NCI-H774 (cell line): ENCODE measurements at regions not wholly inside any gene's neighbourhood (a gene's known extent, or its start where the extent isn't known, plus 50 kb on each side); places are given as distances from the start of the nearest gene placed in this dataset.

Experiments
- DNase-seq: peaks from one replicate; lab custom pipeline; 2025; lab: John Stamatoyannopoulos, UW

DNA sequence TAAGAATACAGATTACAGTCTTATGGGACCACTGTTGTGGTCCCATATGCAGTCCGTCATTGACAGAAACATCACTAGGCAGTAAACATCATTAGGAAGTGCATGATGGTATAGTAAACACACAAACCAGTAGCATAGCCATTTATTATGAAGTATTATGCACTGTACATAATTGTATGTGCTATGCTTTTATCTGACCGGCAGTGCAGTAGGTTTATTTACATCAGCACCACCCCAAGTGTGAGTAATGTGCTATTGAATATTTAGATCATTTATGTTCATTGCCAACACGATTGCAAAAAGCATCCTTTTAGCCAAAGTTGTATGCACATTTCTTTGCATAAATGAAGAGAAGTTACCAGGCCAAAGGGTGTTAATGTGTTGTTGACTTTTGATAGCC lies 531.6 kb upstream of the TBX3 start:
- DNase-seq: no peak

DNA sequence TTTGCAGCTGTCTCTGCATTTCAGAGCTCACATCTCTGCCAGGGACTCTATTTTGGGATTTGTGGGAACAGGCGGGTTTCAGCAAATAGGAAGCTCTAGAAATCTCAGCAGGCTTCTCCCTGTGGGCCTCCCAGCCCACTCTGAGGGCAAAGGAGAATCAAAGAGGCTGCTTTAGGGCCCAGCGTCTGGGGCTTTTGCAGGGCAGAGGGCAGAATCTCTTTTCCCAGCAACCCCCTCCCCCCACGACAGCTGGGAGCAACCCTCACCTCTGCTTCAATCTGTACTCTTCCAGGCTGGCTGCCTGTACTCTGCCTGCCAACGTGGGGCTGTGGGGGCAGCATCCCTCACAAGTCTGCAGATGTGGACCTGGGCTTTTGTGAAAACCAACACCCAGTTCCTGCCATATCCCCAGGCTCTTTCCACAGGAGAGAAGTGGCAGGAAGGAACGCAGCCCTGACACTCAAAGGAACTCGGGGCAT lies 529.6 kb upstream of the TBX3 start:
- no peak for DNase-seq

DNA sequence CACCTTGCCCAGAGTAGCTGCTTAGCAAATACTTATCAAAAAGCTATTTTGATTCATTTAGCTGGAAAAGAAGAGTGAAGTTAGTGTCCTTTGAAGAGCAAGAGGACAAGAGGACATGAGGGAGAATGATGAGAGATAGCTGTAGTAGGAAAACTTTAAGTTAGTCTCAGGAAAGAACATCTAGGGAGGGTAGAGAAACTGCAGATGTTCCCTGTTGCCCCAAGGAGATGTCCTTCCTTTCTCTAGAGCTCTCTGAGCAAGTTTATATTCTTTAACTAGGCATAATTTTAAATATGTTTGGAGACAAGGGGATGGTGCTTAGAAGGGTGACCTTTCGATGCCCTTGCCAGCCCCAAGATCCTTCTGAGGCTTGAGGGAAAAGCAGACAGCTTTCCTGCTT lies 529.1 kb upstream of the TBX3 start:
- DNase-seq: no peak

DNA sequence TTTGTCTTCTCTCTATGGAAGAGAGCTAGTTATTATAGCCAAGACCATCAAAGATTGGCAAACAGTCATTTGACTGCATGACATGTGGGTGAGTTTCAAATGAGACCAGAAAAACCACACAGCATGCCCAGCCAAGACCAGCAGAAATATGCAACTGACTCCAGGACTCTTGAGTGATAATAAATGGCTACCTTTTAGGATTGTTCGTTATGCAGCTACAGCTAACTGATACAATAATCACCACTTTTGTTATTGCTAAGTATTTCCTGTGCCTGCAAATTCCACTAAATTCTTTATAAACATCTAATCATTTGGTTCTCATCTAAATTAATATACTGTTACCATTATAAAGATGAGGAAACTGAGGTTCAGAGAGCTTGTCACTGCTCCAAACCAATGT lies 528.4 kb upstream of the TBX3 start:
- DNase-seq: no peak

DNA sequence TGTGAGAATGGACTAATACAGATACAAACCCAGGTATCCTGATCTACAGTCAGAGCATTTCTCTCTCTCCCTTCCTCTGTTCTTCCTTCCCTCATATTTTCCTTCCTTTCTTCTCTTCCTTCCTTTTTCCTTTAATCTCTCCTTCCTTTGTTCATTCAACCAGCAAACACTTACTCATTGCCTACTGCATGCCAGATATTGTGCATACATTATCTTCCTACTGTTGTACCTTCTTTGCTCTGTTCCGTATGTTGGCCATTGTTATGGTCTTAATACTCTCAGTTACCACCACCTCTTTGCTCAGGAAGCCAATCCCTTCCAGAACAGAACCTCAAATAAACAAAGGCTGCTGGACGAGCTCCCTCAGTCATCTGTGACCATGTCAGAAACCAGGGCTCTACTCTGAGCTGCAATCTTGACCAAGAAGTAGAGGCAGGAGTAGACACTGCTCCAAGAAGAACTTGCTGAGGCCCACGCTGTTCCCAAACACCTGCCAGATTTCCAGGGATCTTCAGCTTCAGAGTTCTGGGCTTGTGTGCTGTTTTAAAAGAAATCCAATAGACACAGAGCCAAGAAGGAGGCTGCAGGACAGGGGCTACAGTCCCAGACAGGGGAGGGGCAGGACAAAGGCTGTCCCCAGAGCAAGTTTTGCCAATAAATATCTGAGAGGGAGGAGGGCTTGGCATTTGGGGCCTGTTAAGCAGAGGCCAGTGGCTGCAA lies 526.7 kb upstream of the TBX3 start:
- no peak for DNase-seq

DNA sequence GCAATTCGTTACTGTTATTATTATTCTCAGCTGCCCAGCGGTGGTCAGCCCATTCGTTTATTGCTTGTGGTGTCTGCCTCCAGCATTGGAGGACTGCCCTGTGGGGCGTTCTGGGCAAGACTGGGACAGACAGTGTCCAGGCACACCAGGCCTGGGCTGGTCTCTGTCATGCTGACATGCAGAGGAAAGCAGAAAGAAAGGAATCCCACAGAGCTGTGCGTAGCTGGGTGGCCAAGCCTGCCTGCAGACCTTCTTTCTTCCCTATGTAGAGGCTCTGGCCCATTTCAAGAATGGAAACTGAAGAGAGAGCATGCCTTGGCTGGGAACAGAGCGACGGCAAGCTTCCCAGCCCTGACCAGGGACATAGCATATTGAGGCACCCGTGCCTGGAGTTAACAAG lies 525.3 kb upstream of the TBX3 start:
- no peak for DNase-seq

DNA sequence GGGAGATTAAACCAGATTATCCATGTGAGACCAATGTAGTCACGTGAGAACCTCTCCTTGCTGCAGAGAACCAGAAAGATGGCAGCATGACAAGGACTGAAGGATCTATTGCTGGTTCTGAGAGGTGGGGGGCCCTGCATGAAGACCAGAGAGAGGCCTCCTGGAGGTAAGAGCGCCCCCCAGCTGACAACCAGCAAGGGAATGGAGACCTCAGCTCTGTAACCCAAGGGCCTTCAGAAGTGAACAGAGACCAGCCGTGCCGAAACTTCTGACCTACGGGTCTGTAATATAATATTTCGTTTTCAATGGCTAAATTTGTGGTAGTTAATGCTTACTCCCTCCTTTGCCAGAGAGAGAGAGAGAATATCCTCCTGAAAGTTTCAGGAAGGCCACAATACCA lies 524.1 kb upstream of the TBX3 start:
- no peak for DNase-seq

DNA sequence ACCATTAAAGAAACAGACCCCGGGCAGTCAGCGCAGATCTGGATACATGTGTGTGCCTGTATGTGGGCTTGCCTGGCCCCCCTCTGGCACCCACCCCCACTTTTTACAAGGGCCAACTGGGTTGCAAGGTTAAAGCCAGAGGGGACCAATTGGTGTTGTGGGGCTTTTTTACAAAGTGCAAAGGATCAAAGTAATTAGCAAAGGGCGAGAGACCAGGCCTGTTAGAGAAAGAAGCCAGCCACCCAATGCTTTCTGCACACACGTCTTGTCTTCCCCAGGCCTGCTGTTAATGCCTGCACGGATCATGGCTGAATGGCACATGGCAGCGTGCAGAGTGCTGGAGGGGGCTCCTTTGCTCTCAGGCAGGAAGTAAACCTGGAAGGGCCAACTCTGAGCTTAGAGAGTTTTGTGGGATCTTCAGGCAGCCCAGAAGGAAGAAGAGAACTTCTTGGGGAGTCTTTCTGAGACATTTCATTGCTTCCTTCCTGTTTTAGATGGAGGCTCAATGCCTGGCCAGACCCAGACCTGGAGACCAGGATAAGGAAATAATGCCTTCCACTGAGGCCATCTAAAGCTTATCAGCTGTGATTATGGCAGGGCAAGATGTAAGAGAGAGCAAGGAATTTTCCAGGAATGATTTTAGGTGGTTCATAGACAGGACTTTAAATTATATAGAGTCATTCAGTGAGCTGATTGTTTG lies 523.4 kb upstream of the TBX3 start:
- DNase-seq: no peak

DNA sequence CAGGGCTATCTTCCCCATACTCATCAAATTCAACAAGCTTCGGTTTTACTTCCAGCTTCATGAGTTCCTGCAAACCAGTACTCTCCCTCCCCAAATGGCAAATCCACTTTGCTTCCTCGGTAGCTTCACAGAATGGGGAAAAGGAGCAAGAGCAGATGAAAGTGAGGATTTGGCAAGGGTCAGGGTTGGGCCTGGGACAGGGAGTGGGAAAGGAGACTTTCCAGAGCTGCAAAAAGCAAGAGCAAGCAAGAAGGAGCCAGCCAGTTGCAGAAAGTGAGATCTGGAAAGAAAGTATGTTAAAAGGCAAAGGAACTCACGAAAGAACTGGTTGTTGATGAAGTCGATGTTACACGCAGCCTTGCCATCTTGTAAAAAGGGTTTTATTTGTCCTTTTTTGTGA lies 522.8 kb upstream of the TBX3 start:
- DNase-seq: no peak

DNA sequence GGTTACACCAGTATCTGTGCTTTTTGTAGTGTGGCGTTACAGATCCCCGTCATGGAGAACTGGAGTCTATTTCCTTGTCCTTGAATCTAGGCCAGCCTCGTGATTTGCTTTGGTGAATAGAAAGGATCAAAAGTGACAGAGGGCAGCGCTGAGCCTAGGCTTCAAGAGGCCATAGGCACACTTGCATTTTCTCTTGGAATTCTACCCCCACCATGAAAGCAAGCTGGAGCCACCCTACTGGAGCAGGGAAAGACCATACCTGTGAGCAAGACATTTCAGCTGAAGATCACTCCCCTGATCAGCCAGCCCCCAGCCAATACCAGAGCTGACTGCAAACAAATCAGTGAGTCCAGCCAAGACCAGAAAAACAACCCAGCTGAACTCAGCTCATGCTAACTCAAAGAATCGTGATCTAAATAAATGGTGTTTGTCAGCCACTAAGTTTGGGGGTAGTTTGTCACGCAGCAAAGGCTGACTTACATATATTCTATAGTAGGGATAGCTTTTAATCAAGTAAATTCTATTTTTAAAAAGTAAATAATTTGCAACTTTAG lies 521.9 kb upstream of the TBX3 start:
- DNase-seq: no peak

DNA sequence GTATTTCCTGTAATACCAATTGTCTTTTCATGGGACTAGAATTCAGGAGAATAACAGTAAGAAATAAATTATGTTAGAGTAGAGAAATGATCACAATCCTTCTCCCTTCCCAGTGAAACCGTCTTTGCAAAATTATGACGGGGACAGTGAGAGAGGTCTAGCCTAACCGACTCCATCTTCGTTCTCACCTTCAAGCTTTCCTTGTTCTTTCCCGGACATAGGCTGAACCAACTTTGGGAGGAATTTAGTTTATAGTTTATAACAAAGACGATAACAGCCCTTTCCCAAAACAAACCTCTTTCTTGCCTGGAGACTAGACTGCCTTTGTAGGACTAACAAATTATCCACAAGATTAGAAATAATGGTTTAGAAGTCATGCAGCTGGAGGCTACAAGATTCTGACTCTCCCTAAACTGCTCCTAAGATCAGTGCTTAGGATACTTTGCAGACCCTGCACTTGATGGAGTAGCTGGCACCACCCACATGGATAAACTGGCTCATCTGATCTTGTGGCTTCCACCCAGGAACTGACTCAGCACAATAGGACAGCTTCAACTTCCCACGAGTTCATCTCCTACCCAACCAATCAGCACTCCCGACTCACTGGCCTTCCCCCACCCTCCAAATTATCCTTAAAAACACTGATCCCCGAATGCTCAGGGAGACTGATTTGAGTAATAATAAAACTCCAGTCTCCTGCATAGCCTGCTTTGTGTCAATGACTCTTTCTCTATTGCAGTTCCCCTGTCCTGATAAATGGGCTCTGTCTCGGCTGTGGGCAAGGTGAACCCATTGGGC lies 521.2 kb upstream of the TBX3 start:
- no peak for DNase-seq

DNA sequence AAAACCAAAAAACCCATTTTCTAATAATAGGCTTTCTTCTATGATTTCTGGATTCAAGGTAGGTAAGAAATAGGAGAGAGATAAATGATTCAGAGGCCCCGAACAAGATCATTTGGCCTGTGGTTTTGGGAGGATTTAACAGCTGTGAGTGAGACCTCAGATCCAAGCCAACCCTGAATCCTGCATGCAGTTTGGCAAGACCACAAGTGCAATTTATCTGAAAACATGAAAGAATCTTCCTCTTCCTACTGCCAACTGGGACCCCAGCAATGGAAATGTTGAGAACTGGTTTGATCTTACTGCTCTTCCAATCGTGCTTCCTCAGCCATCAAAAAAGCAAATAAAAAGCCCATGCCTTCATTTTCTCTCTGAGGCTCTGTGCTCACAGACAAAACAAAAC lies 519.7 kb upstream of the TBX3 start:
- no peak for DNase-seq

DNA sequence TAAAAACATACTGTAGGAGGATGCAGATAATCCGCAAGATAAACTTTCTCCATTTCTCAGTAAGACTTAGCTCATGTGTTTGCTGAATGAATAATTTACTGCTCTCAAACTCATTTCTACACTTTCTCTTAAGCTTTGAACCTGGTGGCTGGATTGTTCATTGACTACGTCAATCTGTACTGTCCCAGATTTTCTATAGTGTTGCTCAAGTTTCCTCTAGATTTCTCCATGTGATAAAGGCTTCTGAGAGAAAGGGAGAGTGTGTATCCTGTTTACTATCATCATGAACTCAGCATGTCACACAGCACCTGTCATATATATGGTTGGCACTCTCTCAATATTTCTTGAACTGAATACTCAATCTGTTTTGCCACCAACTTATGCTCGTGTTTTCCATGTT lies 518.0 kb upstream of the TBX3 start:
- no peak for DNase-seq

DNA sequence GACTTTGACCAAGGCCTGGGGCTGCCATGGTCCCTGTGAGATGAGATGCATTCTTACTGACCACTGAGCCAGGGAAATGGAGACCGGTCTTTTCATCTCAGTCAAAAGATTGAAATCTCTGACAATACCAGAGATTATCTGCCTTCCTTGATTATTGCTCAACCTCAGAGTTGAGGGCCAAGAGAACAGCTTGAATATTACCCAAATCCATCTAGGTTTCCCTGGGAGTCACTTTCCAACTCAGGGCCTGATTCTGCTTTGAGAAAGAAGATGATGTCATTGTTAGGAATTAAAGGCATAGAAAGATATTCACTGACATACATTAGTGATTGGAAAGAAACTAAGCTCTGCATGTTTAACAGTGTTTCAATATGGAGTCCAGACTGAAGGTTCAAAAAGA lies 515.9 kb upstream of the TBX3 start:
- DNase-seq: no peak

DNA sequence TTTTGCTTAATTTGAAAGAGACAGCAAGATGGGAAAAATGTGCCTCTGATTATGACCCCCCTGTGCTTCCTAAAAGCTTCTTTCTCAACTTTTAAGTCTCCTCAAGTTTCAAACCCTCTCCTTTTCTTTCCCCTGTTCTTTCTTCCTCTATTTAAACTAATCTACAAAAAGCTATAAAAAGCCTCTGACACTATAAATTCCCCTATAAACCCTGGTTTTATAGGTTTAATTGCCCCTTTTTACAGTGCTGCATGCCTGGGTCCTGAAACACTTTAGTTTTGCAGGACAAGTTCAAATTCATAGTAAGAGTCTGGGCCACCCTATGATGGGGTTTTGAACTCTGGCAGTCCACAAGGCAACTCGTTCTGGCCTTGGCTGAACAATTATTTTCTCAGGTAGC lies 510.9 kb upstream of the TBX3 start:
- no peak for DNase-seq

DNA sequence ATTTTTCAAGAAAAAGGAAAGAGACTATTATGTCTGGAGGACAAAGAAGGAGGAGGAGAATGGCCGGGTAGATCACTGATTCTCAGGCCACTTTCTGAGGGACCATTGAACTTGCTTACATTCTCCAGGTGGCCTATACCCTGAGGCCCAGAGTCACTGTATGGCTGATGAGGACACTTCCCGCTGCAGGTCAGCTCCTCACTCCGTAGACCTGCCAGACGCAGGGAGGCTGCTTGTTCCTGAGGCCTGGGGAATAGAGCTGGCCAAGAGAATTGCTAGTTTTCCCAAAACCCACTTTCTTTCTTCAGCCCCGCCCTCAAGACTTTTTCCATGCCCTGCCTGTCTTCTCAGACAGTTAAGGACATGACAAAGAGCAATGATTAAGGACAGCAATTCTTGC lies 510.5 kb upstream of the TBX3 start:
- DNase-seq: no peak

DNA sequence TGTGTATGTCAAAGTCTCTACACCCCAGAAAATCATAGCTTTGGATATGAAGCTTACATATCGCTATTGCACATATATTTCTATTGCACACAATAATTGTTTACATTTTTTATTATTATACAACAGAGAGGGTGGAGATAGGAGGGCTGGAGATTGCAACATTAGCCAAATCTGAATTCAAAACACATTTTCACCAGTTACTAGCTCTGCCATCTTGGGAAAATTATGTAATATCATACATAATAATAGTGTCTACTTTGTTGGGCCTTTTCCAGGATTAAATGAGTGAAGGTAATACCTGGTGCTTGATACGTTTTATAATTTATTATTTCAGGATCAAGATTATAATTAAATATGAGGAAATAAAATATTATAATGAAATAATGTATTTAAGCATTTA lies 507.4 kb upstream of the TBX3 start:
- DNase-seq: no peak

DNA sequence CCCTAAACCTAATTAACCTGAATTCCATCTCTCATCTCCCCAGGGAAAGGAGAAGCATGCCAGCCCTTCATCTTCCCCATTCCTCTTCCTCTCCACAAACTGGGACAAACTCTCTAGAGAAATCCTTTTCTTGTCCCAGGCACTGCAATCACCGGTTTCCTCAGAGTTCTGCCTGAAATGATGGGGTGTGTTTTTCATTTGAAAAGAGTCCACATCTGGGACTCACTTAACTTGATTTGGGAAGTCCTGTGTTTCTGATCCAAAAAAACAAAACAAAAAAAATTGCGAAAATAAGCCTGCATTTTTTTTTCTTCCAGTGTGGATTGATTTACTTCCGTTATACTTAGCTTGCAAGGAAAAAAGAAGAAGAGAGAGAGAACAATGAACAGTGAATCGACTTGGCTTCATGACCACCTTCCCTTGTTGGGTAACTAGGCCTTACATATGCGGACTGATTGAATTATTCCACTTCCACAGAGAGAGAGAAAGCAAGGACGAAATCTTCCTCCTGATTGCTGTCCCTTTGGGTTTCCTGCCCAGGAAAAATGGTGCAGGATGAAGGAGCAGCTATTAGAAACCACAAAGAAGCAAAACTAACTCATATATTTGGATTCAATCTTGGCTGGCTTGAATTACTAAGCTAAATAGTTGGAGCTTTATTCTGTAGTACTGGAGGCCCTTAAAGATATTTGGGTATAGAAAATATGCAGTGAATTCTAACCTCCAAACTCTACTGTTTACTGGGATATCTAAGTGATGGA lies 506.2 kb upstream of the TBX3 start:
- no peak for DNase-seq

DNA sequence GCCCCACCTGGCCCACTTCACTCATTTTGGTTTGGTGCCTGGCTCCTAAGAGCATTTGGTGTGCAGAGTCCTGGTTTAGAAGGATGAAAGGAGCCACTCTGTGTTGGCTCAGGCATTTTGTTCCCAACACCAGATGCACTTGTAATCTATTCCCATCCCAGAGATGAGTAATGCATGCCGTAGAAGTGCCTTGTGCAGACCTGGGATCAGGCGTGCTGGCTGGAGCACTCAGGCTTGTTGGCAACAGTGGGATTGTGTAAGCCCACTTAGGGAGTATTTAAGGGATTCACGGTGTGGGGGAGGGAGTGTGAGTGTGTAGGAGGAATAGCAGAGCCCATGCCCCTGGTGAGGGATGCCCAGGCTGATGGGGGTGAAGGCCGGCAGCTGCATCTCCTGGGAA lies 501.5 kb upstream of the TBX3 start:
- DNase-seq: no peak

DNA sequence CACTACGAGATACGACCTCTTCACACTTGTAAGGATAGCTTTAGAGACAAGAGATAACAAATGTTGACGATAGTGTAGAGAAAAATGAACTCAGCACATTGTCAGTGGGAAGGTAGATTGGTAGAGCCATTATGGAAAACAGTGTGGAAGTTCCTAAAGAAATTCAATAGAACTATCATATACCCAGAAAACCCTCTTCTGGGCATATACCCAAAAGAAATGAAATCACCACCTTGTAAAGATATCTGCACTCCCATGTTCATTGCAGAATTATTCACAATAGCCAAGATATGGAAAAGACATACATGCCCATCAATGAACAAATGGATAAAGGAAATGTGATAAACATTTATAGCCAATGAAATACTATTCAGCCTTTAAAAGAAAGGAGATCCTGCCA lies 499.8 kb upstream of the TBX3 start:
- DNase-seq: no peak

DNA sequence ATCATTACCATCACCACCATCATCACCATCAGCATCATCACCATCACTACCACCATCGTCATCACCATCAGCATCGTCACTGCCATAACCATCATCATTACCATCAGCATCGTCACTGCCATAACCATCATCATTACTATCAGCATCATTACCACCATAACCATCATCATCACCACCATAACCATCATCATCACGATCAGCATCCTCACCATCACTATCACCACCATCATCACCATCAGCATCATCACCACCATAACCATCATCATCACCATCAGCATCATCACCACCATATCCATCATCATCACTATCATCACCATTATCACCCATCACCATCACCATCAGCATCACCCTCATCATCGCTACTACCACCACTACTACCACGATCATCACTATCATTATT lies 493.9 kb upstream of the TBX3 start:
- no peak for DNase-seq
